ENCODE measurements at regions not wholly inside any gene's neighbourhood (a gene's known extent, or its start where the extent isn't known, plus 50 kb on each side); places are given as distances from the start of the nearest gene placed in this dataset.

DNA sequence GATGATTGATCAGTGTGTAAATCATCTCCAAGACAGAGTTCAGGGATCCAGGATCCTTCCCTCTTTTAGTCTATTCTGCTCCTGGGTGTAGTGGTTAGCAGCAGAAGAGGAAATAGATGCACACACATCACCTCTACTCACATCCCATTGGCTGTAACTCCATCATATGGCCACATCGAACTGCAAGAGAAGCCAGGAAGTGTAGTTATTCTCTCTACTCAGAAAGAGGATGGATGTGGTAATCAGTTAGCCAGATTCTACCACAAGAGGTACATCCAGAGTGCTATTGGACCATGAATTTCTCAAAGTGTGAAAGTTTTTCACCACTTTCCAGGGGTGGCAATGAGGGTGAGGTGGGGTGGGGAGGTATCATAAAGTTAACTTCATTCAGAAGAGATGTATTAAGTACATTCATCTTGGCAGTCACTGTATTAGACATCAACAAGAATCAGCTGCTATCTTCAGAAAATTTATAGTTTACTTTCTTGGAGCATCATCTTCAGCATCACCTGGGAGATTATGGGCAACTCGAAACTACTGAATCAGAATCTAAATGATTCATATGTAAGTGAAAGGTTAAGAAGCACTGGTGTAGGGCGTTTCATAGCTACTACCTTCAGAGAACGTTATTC lies 60.6 kb upstream of the GAP43 start:
- H3K27me3 ChIP-seq (ENCODE audit: low read length) = no peaks in the 10 kb centered on the region
- H3K4me3 ChIP-seq (ENCODE audit: insufficient read depth, low read length, poor library complexity, severe bottlenecking) = no peak overlapping the region
- no peaks in the 10 kb centered on the region for H3K9me3 ChIP-seq (ENCODE audit: insufficient read depth, low read length)
- no peak overlapping the region for H3K4me2 ChIP-seq (ENCODE audit: low read depth, low read length, poor library complexity, severe bottlenecking)
- no peak overlapping the region for H2AFZ ChIP-seq (ENCODE audit: low read depth, low read length, severe bottlenecking)
- no peaks in the 10 kb centered on the region for H3K9me2 ChIP-seq (replicated peaks; ENCODE audit: insufficient read depth, low read length)
- no peak overlapping the region for H3K9ac ChIP-seq (ENCODE audit: low read length)
- H3K27ac ChIP-seq (ENCODE audit: low read depth, low read length) = no peak overlapping the region
- H3K36me3 ChIP-seq (ENCODE audit: low read length) = no peaks in the 10 kb centered on the region
- H3F3A ChIP-seq (ENCODE audit: insufficient read depth) = no peaks in the 10 kb centered on the region
- H3K79me2 ChIP-seq (ENCODE audit: insufficient read depth, low read length) = no peaks in the 10 kb centered on the region
- TF ChIP-seq, protein P1, sequence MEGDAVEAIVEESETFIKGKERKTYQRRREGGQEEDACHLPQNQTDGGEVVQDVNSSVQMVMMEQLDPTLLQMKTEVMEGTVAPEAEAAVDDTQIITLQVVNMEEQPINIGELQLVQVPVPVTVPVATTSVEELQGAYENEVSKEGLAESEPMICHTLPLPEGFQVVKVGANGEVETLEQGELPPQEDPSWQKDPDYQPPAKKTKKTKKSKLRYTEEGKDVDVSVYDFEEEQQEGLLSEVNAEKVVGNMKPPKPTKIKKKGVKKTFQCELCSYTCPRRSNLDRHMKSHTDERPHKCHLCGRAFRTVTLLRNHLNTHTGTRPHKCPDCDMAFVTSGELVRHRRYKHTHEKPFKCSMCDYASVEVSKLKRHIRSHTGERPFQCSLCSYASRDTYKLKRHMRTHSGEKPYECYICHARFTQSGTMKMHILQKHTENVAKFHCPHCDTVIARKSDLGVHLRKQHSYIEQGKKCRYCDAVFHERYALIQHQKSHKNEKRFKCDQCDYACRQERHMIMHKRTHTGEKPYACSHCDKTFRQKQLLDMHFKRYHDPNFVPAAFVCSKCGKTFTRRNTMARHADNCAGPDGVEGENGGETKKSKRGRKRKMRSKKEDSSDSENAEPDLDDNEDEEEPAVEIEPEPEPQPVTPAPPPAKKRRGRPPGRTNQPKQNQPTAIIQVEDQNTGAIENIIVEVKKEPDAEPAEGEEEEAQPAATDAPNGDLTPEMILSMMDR (IDR thresholded peaks at IDR 0.05; ENCODE audit: insufficient read depth, low read length, poor library complexity, severe bottlenecking) = no peak
- no peak for TF ChIP-seq EZH2phosphoT487 (conservative IDR thresholded peaks at IDR 0.05; ENCODE audit: low read length)
- H4K20me1 ChIP-seq (ENCODE audit: low read depth, low read length) = no peaks in the 10 kb centered on the region

DNA sequence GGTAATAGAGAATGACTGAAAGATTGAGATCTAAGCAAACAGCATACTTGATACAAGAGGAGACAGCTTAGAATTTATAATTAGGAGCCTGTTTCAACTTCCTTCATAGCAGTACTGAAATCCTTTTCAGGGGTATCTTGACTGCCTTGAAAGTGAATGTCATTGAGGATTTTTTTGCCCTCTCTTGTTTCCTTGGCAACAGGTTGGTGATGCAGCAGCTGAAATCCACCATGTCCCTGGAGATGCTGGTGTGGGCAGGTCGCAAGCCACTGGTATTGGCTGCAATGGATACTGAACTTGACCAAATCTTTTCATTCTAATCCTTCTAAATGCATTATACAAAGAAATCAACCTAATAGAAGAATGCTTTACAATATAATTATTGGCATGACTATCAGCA lies 59.3 kb upstream of the GAP43 start:
- H3K27ac ChIP-seq (ENCODE audit: low read depth, low read length) = no peak overlapping the region
- no peaks in the 10 kb centered on the region for H3K9me3 ChIP-seq (ENCODE audit: insufficient read depth, low read length)
- no peak overlapping the region for H3K9ac ChIP-seq (ENCODE audit: low read length)
- H3K9me2 ChIP-seq (replicated peaks; ENCODE audit: insufficient read depth, low read length) = no peaks in the 10 kb centered on the region
- no peak overlapping the region for H3K4me2 ChIP-seq (ENCODE audit: low read depth, low read length, poor library complexity, severe bottlenecking)
- no peaks in the 10 kb centered on the region for H3F3A ChIP-seq (ENCODE audit: insufficient read depth)
- TF ChIP-seq, protein P1 (IDR thresholded peaks at IDR 0.05; ENCODE audit: insufficient read depth, low read length, poor library complexity, severe bottlenecking) = no peak
- no peak for TF ChIP-seq EZH2phosphoT487 (conservative IDR thresholded peaks at IDR 0.05; ENCODE audit: low read length)
- no peak overlapping the region for H3K4me3 ChIP-seq (ENCODE audit: insufficient read depth, low read length, poor library complexity, severe bottlenecking)
- no peaks in the 10 kb centered on the region for H4K20me1 ChIP-seq (ENCODE audit: low read depth, low read length)
- H2AFZ ChIP-seq (ENCODE audit: low read depth, low read length, severe bottlenecking) = no peak overlapping the region
- no peaks in the 10 kb centered on the region for H3K79me2 ChIP-seq (ENCODE audit: insufficient read depth, low read length)
- no peaks in the 10 kb centered on the region for H3K27me3 ChIP-seq (ENCODE audit: low read length)
- H3K36me3 ChIP-seq (ENCODE audit: low read length) = no peaks in the 10 kb centered on the region

DNA sequence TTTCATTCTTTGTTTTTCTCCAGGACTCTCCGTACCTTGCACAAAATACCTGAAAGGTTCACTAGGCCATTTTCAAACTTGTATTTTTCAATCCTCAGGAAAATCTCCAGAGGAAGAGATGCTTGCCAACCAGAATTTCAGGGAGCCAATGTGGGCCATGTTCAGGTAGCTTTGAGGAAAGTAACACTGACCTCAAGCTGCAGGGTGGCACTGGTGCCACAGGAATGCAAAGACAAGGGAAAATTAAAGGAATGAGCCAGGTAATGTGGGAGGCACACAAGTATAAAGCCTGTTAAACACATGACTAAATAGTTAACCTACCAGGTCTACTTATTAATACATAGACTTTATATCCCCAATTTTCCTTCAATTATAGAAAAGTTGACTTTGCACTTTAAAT lies 51.9 kb upstream of the GAP43 start:
- no peak overlapping the region for H3K27ac ChIP-seq (ENCODE audit: low read depth, low read length)
- H3K27me3 ChIP-seq (ENCODE audit: low read length) = no peaks in the 10 kb centered on the region
- no peaks in the 10 kb centered on the region for H3K79me2 ChIP-seq (ENCODE audit: insufficient read depth, low read length)
- no peaks in the 10 kb centered on the region for H3F3A ChIP-seq (ENCODE audit: insufficient read depth)
- H3K36me3 ChIP-seq (ENCODE audit: low read length) = no peaks in the 10 kb centered on the region
- no peaks in the 10 kb centered on the region for H3K9me3 ChIP-seq (ENCODE audit: insufficient read depth, low read length)
- no peak overlapping the region for H2AFZ ChIP-seq (ENCODE audit: low read depth, low read length, severe bottlenecking)
- no peaks in the 10 kb centered on the region for H3K9me2 ChIP-seq (replicated peaks; ENCODE audit: insufficient read depth, low read length)
- no peak overlapping the region for H3K4me2 ChIP-seq (ENCODE audit: low read depth, low read length, poor library complexity, severe bottlenecking)
- H3K4me3 ChIP-seq (ENCODE audit: insufficient read depth, low read length, poor library complexity, severe bottlenecking) = no peak overlapping the region
- no peak overlapping the region for H3K9ac ChIP-seq (ENCODE audit: low read length)
- H4K20me1 ChIP-seq (ENCODE audit: low read depth, low read length) = no peaks in the 10 kb centered on the region
- TF ChIP-seq EZH2phosphoT487 (conservative IDR thresholded peaks at IDR 0.05; ENCODE audit: low read length) = no peak
- TF ChIP-seq, protein P1 (IDR thresholded peaks at IDR 0.05; ENCODE audit: insufficient read depth, low read length, poor library complexity, severe bottlenecking) = no peak

Data from SU-DHL-6 (cell line).